ENCODE measurements at regions not wholly inside any gene's neighbourhood (a gene's known extent, or its start where the extent isn't known, plus 50 kb on each side); places are given as distances from the start of the nearest gene placed in this dataset.

DNA sequence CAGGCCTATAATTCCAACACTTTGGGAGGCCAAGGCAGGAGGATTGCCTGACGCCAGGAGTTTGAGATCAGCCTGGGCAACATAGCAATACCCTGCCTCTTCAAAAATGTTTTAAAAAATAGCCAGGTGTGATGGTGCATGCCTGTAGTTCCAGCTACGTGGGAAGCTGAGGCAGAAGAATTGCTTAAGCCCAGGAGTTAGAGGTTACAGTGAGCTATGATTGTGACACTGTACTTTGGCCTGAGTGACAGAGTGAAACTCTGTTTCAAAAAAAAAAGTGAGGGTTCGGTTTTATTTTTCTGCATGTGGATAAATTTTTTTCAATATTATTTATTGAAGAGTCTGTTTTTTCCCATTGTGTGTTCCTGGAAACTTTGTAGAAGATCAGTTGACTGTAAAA lies 208.1 kb downstream of the SLC4A3 start:
- H3K36me3 ChIP-seq (ENCODE audit: control insufficient read depth in 2 of 2, insufficient read depth in 2 of 2, low read length in 1 of 2): no peaks in the 10 kb centered on the region
- WGBS: 66% methylated on average over 3 of the region's 3 CpGs
- H3K27me3 ChIP-seq (ENCODE audit: control insufficient read depth in 2 of 2, insufficient read depth in 1 of 2, low read length in 1 of 2): no peaks in the 10 kb centered on the region
- H3K4me3 ChIP-seq (ENCODE audit: low read length in 2 of 2): no peak overlapping the region
- H3K27ac ChIP-seq (ENCODE audit: low read depth in 1 of 2, low read length in 1 of 2): no peak overlapping the region
- DNase-seq (ENCODE audit: low read depth in 6 of 9, low spot score in 9 of 9): no peak
- no peaks in the 10 kb centered on the region for H3K4me1 ChIP-seq (ENCODE audit: control insufficient read depth in 2 of 2, insufficient read depth in 2 of 2, low read length in 2 of 2)
- no peaks in the 10 kb centered on the region for H3K9me3 ChIP-seq (ENCODE audit: control insufficient read depth in 2 of 2, insufficient read depth in 1 of 2, low read length in 1 of 2)

DNA sequence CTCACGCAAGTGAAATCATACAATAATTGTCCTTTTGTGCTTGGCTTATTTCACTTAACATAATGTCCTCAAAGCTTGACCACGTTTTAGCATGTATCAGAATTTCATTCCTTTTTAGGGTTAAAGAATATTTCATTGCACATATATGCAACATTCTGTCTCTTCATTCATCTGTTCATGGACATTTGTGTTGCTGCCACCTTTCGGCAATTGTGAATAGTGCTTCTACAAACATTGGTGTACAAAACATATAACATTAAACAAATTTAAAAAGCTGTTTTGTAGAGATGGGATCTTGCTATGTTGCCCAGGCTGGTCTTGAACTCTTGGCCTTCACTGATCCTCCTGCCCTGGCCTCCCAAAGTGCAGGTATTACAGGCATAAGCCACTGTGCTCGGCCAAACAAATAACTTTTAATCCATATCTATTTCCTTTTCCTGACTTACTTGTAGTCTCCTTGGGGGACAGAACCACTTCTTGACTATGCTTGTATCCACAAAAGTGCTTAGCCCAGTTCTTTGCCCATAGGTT lies 209.3 kb downstream of the SLC4A3 start:
- H3K27me3 ChIP-seq (ENCODE audit: control insufficient read depth in 2 of 2, insufficient read depth in 1 of 2, low read length in 1 of 2): no peaks in the 10 kb centered on the region
- no peaks in the 10 kb centered on the region for H3K36me3 ChIP-seq (ENCODE audit: control insufficient read depth in 2 of 2, insufficient read depth in 2 of 2, low read length in 1 of 2)
- no peaks in the 10 kb centered on the region for H3K9me3 ChIP-seq (ENCODE audit: control insufficient read depth in 2 of 2, insufficient read depth in 1 of 2, low read length in 1 of 2)
- DNase-seq (ENCODE audit: low read depth in 6 of 9, low spot score in 9 of 9): no peak
- 87% methylated on average over 4 of the region's 4 CpGs for WGBS
- no peak overlapping the region for H3K4me3 ChIP-seq (ENCODE audit: low read length in 2 of 2)
- H3K27ac ChIP-seq (ENCODE audit: low read depth in 1 of 2, low read length in 1 of 2): no peak overlapping the region
- H3K4me1 ChIP-seq (ENCODE audit: control insufficient read depth in 2 of 2, insufficient read depth in 2 of 2, low read length in 2 of 2): no peaks in the 10 kb centered on the region

DNA sequence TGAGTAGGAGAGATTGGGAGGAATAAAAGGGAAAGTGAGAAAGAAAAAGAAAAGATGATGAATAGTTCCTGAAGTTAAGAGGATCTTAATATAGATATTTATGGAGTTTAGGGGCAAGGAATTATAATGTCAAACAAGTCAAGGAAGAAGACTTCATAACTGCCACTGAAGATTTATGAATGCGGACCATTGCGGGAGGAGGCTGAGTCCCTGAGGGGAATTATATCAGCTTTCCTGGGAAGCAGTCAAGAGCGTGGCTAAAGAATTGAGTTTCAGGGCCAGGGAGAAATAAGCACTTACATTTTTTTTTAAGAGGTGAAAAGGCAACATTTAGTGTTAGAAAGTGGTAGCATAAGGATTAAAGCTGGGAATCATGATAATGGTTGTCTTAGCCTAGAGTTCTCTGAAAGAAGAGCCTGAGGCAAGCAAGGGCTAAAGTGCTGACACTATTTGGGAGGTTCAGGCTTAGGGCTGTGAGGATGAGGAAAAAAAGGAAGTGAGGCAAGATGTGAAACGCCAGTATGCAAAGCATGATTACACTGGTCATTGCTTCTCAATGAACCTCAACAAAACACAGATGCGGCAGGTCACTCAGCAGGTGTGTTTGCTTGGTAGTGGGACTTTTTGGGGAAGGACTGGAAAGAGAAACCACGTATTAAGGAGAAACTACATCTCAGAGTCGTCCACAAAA lies 217.1 kb downstream of the SLC4A3 start:
- 72% methylated on average over 7 of the region's 7 CpGs for WGBS
- DNase-seq (ENCODE audit: low read depth in 6 of 9, low spot score in 9 of 9): peak in 1 of 9 donors; percentile 6

DNA sequence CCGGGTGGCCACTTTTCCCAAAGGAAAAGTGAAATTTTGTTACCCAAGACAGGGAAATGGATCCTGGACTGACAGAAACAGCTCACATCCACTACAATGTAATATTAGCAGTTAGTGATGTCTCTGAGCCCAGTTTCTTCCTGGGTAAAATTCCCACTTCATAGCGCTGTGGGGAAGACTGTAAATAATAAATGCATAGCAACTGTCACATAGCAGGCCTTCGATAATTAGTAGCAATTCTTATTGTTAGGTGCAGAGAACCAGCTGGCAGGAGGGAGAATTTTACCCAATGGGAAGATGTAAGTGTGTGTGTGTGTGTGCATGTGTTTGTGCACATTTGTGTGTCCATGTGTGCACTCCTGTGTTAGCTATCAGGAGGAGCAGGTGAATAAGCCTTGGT lies 221.5 kb downstream of the SLC4A3 start:
- Histone ChIP-seq H3K36me3 (ENCODE audit: control insufficient read depth in 2 of 2, insufficient read depth in 2 of 2, low read length in 1 of 2) (no peaks in the 10 kb centered on the region), H3K9me3 (ENCODE audit: control insufficient read depth in 2 of 2, insufficient read depth in 1 of 2, low read length in 1 of 2) (no peaks in the 10 kb centered on the region), H3K27me3 (ENCODE audit: control insufficient read depth in 2 of 2, insufficient read depth in 1 of 2, low read length in 1 of 2) (peaks cover 0 to 4% of the 10 kb centered on the region in 2 donors), H3K4me1 (ENCODE audit: control insufficient read depth in 2 of 2, insufficient read depth in 2 of 2, low read length in 2 of 2) (no peaks in the 10 kb centered on the region), H3K4me3 (ENCODE audit: low read length in 2 of 2) (no peak overlapping the region), H3K27ac (ENCODE audit: low read depth in 1 of 2, low read length in 1 of 2) (no peak overlapping the region)
- no peak for DNase-seq (ENCODE audit: low read depth in 6 of 9, low spot score in 9 of 9)
- 95% methylated on average over 3 of the region's 3 CpGs for WGBS

More for the DNA sequence above, 217.1 kb downstream of the SLC4A3 start:
- no peaks in the 10 kb centered on the region for H3K4me1 ChIP-seq (ENCODE audit: control insufficient read depth in 2 of 2, insufficient read depth in 2 of 2, low read length in 2 of 2)
- H3K27me3 ChIP-seq (ENCODE audit: control insufficient read depth in 2 of 2, insufficient read depth in 1 of 2, low read length in 1 of 2): no peaks in the 10 kb centered on the region
- H3K27ac ChIP-seq (ENCODE audit: low read depth in 1 of 2, low read length in 1 of 2): no peak overlapping the region
- H3K36me3 ChIP-seq (ENCODE audit: control insufficient read depth in 2 of 2, insufficient read depth in 2 of 2, low read length in 1 of 2): no peaks in the 10 kb centered on the region
- no peak overlapping the region for H3K4me3 ChIP-seq (ENCODE audit: low read length in 2 of 2)
- no peaks in the 10 kb centered on the region for H3K9me3 ChIP-seq (ENCODE audit: control insufficient read depth in 2 of 2, insufficient read depth in 1 of 2, low read length in 1 of 2)

DNA sequence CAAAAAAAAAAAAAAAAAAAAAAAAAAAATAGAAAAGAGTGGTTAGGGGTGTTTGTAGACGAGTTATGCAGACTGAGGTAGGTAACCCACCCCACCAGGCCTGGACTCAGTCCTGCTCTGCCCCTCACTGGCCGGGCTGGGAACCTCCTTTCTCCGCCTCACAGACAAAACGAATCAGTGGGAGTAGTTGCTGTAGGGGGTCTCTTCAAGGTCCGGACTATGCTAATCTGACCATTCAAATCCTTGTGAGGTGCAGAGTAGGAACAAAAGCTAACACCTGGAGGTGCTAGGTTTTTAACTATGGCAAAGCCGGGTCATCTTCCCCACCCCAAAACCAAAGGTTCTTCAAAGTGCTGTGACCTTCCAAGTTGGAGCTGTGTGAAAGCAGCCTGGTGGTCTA lies 223.7 kb downstream of the SLC4A3 start:
- Histone ChIP-seq H3K36me3 (ENCODE audit: control insufficient read depth in 2 of 2, insufficient read depth in 2 of 2, low read length in 1 of 2) (no peaks in the 10 kb centered on the region), H3K27ac (ENCODE audit: low read depth in 1 of 2, low read length in 1 of 2) (no peak overlapping the region), H3K9me3 (ENCODE audit: control insufficient read depth in 2 of 2, insufficient read depth in 1 of 2, low read length in 1 of 2) (no peaks in the 10 kb centered on the region), H3K4me1 (ENCODE audit: control insufficient read depth in 2 of 2, insufficient read depth in 2 of 2, low read length in 2 of 2) (no peaks in the 10 kb centered on the region), H3K27me3 (ENCODE audit: control insufficient read depth in 2 of 2, insufficient read depth in 1 of 2, low read length in 1 of 2) (peaks cover 0 to 4% of the 10 kb centered on the region in 2 donors), H3K4me3 (ENCODE audit: low read length in 2 of 2) (no peak overlapping the region)
- 77% methylated on average over 6 of the region's 6 CpGs for WGBS
- DNase-seq (ENCODE audit: low read depth in 6 of 9, low spot score in 9 of 9): no peak

DNA sequence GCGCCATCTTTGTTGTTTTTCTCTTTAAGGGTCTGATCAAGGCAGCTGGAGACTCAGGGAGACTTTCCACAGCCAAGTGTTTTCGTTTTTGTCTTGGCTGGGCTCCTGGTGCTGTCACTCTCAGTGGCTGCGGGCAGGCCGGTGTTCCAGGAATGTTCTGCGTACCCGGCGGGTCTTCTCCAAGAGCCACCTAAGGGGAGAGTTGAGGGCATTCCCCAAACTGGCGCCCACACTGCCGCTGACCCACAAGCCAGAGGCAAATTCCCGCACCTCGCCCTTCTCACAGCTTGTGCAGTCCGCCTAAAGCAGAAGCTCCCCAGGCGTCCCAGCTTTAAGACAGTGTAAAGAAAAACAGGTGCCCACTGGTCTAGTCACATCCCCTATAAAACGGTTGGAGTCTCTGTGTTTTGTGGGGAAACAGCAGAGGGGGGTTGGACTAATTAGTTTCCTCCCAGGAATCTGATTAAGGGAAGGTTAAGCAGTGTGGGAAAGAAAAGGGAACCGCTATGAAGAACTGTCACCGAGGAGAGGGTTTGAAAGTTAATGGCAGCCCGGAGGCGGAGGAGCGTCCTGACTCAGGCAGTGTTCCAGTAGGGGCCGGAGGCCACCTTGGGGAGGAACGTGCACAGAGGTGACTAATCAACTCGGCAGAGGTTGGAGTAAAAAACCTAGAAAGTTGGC lies 224.5 kb downstream of the SLC4A3 start:
- Histone ChIP-seq H3K9me3 (ENCODE audit: control insufficient read depth in 2 of 2, insufficient read depth in 1 of 2, low read length in 1 of 2) (no peaks in the 10 kb centered on the region), H3K4me3 (ENCODE audit: low read length in 2 of 2) (no peak overlapping the region), H3K36me3 (ENCODE audit: control insufficient read depth in 2 of 2, insufficient read depth in 2 of 2, low read length in 1 of 2) (no peaks in the 10 kb centered on the region), H3K27me3 (ENCODE audit: control insufficient read depth in 2 of 2, insufficient read depth in 1 of 2, low read length in 1 of 2) (peaks cover 0 to 4% of the 10 kb centered on the region in 2 donors), H3K27ac (ENCODE audit: low read depth in 1 of 2, low read length in 1 of 2) (no peak overlapping the region), H3K4me1 (ENCODE audit: control insufficient read depth in 2 of 2, insufficient read depth in 2 of 2, low read length in 2 of 2) (no peaks in the 10 kb centered on the region)
- WGBS: 45% methylated on average over 22 of the region's 22 CpGs
- peak in 1 of 9 donors; percentile 6 for DNase-seq (ENCODE audit: low read depth in 6 of 9, low spot score in 9 of 9)

DNA sequence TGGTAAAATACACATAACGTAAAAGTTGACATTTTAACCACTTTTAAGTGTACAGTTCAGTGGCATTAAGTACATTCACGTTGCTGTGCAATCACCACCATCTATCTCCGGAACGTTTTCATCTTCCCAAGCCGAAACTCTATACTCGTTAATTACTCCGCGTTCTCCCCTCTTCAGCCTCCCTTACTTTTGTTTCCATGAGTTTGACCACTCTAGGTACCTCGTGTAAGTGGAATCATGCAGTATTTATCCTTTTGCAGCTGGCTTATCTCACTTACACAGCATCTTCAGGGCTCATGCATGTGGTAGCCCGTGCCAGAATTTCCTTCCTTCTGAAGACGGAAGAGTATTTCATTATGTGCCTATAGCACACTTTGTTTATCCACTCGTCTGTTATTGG lies 225.2 kb downstream of the SLC4A3 start:
- Histone ChIP-seq H3K4me1 (ENCODE audit: control insufficient read depth in 2 of 2, insufficient read depth in 2 of 2, low read length in 2 of 2) (no peaks in the 10 kb centered on the region), H3K36me3 (ENCODE audit: control insufficient read depth in 2 of 2, insufficient read depth in 2 of 2, low read length in 1 of 2) (no peaks in the 10 kb centered on the region), H3K4me3 (ENCODE audit: low read length in 2 of 2) (no peak overlapping the region), H3K27me3 (ENCODE audit: control insufficient read depth in 2 of 2, insufficient read depth in 1 of 2, low read length in 1 of 2) (peaks cover 0 to 4% of the 10 kb centered on the region in 2 donors), H3K27ac (ENCODE audit: low read depth in 1 of 2, low read length in 1 of 2) (no peak overlapping the region), H3K9me3 (ENCODE audit: control insufficient read depth in 2 of 2, insufficient read depth in 1 of 2, low read length in 1 of 2) (no peaks in the 10 kb centered on the region)
- no peak for DNase-seq (ENCODE audit: low read depth in 6 of 9, low spot score in 9 of 9)
- WGBS: 66% methylated on average over 12 of the region's 12 CpGs

DNA sequence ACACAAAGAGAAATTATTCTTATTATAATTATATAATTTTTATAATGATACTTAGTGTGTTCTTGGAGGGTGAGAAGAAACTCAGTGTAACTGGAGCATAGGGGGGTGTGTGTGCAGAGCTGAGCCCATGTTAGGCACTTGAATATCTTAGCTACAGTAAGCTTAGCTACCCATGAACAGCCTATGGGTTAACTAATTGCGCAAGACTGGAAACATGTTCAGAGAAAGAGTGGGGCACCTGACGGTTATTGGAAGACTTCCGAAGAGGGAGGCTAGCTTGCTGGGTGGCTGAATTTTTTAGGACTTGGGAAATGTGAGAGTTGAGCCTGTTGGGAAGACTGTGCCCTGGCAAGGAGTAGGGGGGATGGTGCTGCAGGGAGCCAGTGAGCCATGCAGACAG lies 229.2 kb downstream of the SLC4A3 start:
- Histone ChIP-seq H3K27me3 (ENCODE audit: control insufficient read depth in 2 of 2, insufficient read depth in 1 of 2, low read length in 1 of 2) (peaks cover 0 to 4% of the 10 kb centered on the region in 2 donors), H3K4me3 (ENCODE audit: low read length in 2 of 2) (no peak overlapping the region), H3K36me3 (ENCODE audit: control insufficient read depth in 2 of 2, insufficient read depth in 2 of 2, low read length in 1 of 2) (no peaks in the 10 kb centered on the region), H3K27ac (ENCODE audit: low read depth in 1 of 2, low read length in 1 of 2) (no peak overlapping the region), H3K4me1 (ENCODE audit: control insufficient read depth in 2 of 2, insufficient read depth in 2 of 2, low read length in 2 of 2) (no peaks in the 10 kb centered on the region), H3K9me3 (ENCODE audit: control insufficient read depth in 2 of 2, insufficient read depth in 1 of 2, low read length in 1 of 2) (no peaks in the 10 kb centered on the region)
- 91% methylated on average over 3 of the region's 3 CpGs for WGBS
- no peak for DNase-seq (ENCODE audit: low read depth in 6 of 9, low spot score in 9 of 9)

DNA sequence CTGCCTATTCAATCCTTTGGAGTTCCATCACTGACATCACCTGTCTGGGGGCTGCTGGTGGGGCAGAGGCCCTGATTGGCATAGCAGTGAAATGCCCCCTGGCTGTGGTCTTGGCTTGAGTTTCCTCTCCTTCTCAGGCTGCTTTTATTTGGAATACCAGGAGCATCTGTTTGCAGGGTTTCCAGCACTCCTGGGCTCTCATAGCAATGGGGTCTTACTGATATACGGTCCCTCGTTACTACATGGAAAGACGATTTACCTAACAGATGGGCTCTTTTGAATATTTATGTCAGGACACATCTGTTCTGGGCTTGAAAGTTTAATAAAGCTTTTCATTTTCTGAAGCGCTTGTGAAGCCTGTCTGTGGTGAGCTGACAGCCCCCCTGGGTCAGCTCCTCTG lies 230.3 kb downstream of the SLC4A3 start:
- H3K36me3 ChIP-seq (ENCODE audit: control insufficient read depth in 2 of 2, insufficient read depth in 2 of 2, low read length in 1 of 2): no peaks in the 10 kb centered on the region
- DNase-seq (ENCODE audit: low read depth in 6 of 9, low spot score in 9 of 9): no peak
- no peak overlapping the region for H3K4me3 ChIP-seq (ENCODE audit: low read length in 2 of 2)
- H3K4me1 ChIP-seq (ENCODE audit: control insufficient read depth in 2 of 2, insufficient read depth in 2 of 2, low read length in 2 of 2): no peaks in the 10 kb centered on the region
- no peak overlapping the region for H3K27ac ChIP-seq (ENCODE audit: low read depth in 1 of 2, low read length in 1 of 2)
- H3K27me3 ChIP-seq (ENCODE audit: control insufficient read depth in 2 of 2, insufficient read depth in 1 of 2, low read length in 1 of 2): no peaks in the 10 kb centered on the region
- 85% methylated on average over 4 of the region's 4 CpGs for WGBS
- H3K9me3 ChIP-seq (ENCODE audit: control insufficient read depth in 2 of 2, insufficient read depth in 1 of 2, low read length in 1 of 2): no peaks in the 10 kb centered on the region
